ENCODE measurements at regions not wholly inside any gene's neighbourhood (a gene's known extent, or its start where the extent isn't known, plus 50 kb on each side); places are given as distances from the start of the nearest gene placed in this dataset.

GRCh38 chr2:12287220-12287751, 429.4 kb upstream of the TRIB2 start:
- DNase-seq (ENCODE audit: low read depth), result no peak

DNA sequence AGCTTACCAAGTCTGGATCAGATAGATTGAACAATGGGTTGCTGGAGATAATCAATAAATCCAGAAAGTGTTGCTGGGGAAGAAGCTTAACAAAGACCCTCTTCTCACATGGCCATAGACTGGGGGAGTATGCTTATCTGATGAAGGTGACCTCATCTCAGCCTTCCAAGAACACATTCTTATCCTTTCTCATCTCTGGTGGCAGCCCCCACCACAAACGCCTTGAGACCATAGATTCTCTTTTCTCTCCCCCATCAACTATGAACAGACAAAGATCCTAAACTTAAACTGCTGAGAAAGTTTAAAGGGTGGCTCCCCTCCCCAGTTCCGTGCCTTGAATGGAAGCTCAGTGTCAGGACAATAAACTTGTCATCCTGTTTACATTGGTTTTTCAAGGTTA, 428.7 kb upstream of the TRIB2 start:
- no peak for DNase-seq (ENCODE audit: low read depth)

- no peak for DNase-seq (ENCODE audit: low read depth)
These were observed 427.5 kb upstream of the TRIB2 start for GRCh38 chr2:12289120-12289802.

DNA sequence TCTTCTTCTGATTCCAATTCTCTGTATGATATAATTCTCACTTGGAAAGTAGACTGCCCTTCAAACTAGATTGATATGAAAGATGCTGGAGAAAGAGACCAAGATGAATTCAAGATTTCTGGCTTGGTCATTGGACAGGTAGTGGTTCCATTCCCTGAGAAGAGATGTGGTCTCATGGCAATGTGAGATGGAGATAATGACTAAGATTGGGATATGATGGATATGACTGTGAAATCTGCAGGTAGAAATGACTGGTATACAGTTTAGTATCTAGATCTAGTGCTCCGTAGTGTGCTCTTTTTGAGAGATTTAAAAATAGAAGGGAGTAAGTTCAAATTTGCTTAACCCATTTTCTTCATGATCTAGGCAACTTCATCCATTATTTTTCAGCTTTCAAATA, 425.4 kb upstream of the TRIB2 start:
- no peak for DNase-seq (ENCODE audit: low read depth)

DNA sequence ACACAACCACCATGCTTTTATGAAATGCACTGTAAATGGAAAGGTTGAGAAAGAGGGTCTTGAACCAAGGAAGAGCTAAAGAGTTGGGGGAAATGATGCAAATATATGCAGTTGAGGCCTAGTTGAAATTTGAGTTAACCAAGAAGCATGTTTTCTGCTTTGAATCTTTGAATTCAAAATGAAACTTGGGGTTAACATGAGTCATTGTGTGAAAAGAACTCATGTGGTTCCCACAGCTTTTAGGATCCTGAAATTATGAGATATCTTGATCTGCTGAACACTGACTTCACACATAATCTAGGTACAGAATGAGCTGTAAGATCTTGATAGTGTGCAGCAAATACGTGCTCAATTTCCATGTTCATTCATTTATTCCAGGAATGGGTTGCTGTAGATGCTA, 422.9 kb upstream of the TRIB2 start:
- DNase-seq (ENCODE audit: low read depth), result no peak

- no peak for DNase-seq (ENCODE audit: low read depth)
These were observed 420.7 kb upstream of the TRIB2 start for GRCh38 chr2:12295856-12296519.

DNA sequence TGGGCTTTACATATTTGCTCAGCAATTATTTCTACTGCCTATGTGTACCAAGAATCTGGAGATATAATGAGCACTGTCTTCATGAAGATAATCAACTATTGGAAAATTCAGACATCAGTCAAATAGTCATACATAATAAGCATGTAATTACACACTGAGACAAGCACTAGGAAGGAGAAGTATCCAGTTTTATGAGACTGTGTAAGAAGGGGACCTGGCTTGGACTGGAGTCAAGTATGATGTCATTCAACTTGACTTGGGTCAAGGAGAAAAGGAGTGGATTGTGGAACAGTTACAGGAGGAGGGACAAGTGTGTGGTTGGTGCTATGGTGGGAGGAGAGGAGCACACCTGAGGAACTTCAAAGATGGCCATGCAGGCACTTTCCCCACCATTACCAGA, 419.8 kb upstream of the TRIB2 start:
- no peak for DNase-seq (ENCODE audit: low read depth)

- no peak for DNase-seq (ENCODE audit: low read depth)
These were observed 418.4 kb upstream of the TRIB2 start for GRCh38 chr2:12298352-12298751.

- no peak for DNase-seq (ENCODE audit: low read depth)
These were observed 417.3 kb upstream of the TRIB2 start for GRCh38 chr2:12299431-12299830.

DNA sequence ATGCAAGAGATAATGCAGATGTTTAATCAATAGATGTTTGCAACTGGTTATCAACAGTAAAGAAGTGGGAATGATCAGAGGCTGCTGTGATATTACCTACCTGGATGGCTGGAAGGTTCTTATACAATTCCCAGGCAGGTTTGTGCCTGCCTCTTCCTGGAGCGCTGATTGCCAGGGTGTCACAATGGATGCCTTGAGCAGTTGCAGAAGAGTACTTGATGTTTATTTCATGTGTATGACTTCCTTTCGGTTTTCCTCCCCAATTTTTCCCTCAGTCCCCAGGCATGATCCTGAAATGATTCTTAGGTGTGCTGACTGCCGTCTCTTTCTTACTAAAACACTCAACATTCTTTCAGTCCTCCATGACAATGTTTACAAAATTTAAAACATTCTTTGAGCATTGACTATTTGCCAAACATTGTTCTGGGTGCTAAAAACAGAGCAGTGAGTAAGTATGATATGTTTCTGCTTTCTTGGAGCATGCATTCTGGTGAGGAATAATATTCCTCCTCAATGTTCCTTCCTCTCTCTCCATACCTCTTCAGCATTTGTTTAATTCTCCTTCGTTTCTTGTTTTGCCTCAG, 416.6 kb upstream of the TRIB2 start:
- no peak for DNase-seq (ENCODE audit: low read depth)

DNA sequence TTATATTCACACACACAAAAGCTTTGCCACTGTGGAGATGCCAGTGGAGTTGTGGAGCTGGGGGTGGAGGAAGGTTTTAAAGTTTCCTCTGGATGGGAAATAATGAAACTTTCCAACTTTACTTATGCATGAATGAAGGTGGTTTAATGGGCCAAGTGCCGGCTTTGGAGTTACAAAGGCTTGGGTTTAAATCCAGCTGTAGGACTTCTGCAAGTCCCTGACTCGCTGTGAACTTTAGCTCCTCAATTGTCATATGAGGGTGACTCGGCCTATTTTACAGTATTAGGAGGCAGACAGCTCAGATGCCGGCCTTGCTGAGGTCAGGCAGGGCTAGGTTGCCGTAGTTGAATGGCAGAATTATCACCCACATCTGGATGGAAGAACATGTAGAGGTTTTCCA, 415.8 kb upstream of the TRIB2 start:
- DNase-seq (ENCODE audit: low read depth), result no peak

DNA sequence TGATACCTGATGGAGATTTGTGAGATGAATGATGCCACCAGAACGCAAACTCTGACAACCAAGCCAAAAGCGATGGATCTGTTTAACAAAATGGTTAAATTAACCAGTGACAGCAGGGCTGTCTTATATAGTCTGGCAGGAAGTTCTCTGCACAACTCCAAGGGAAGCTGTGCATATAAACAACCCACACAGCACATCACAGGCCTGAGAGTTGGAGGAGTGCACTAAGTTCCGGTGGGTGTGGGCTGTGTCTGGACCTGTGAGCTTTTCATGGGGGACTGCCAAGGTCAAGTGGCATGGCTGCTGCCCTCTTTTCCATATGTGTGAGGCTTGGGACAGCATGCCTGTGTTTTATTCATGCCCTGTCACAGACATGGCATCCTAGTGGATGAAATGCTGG, 414.6 kb upstream of the TRIB2 start:
- no peak for DNase-seq (ENCODE audit: low read depth)

- DNase-seq (ENCODE audit: low read depth), result no peak
These were observed 414.0 kb upstream of the TRIB2 start for GRCh38 chr2:12302691-12303090.

DNA sequence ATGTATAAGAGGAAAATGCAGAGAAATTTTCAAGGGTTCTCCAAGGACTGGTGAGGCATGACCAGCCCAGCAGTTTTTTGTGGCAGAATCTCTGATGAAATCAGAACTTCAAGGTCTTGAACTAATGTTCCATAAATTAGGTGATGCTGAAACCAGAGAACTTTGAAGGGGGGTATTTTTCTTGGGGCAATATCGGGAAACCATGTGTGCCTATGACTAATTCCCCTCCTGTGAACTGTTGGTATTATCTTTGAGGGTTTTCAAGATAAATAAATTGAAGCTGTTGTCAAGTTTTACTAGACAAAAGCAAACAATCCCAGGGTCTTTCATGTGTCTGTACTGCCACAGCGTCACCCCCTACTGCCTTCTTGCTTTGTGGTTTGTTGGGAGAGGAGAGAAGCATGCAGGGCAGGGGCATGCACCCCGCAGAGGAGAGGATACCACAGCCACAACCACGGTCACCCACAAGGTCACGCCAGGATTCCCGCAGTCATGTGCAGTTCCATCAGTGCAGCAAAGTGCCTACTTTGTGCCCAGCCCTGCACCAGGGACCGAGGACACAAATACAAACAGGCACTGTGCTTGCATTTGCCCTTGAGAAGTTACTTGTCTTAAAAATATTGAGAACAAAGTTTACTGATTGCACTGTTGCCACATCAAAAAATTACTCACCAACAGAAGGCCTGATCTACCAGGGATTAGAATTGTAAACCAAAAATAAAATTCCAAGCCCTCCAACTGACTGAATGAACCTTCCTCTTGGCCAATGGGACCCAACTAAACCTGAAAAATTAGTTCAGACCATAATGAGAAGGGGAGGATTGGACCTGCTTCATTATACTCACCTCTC, 413.3 kb upstream of the TRIB2 start:
- DNase-seq (ENCODE audit: low read depth), result peak; percentile 67

DNA sequence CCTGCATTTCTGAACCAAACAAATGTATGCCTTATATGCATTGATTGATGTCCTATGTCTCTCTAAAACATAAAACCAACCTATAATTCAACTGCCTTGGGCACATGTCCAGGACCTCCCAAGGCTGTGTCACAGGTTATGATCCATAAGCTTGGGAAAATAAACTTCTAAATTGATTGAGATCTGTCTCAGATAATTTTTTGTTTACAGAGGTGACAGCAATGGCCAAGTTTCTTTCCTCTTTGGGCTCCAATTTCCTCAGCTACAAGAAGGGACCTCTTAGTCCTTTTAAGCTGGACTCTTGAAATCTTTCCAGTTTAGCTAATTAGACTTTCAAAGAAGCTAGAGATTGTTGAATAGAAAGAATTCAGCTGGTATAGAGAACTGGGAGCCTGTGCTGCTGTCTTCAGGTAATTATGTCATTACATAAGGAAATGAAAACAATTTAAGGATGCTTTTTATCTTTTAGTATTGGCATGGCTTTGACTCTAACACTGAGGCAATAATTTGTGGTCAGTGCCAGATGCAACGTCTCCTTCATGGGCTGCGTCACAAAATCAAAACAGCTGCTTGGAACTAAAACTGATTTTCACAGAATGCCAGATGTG, 412.1 kb upstream of the TRIB2 start:
- DNase-seq (ENCODE audit: low read depth), result no peak

DNA sequence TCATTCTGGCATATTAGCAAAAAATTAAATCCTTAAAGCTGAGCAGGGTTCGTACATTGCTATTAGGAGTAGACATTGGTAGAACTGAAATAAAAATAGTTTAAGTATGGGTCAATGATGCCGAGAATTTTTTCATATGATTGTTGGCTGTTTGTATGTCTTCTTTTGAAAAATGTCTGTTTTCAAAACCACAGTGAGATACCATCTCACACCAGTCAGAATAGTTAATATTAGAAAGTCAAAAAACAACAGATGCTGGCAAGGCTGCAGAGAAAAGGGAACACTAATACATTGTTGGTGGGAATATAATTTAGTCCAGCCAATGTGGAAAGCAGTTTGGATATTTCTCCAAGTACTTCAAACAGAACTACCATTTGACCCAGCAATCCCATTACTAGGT, 410.8 kb upstream of the TRIB2 start:
- DNase-seq (ENCODE audit: low read depth), result no peak

GRCh38 chr2:12310399-12310798, 406.3 kb upstream of the TRIB2 start:
- no peak for DNase-seq (ENCODE audit: low read depth)

DNA sequence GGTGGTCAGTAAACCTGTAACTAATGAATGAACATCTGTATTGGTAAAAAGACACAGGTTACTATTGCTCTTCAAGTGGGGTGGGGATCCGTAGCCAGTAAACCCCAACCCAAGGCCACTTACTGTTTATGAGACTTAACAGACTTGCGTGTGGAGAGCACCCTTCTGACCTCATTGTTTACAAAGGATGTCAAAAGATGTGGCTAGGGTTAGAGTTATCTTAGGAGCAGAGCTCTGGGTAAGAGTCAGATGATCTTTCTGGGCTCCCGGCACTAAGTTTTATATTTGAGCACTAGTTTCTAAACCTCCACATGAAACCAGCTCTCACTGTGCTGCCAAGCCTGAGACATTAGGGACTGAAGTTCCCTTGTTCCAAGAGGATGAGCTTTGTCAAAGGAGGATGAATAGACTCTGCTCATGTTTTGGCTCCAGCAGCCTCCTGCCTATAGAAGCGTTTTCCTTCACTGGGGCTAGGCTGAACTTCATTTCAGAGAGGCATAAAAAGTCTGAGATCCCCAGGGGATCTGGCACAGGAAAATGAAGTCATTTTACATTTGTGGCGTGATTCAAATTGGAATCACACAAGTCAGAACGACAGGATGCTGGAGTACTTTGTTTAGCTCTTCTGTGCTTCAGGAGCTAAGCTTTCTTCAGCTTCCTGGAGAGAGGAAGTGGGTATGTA, 403.1 kb upstream of the TRIB2 start:
- DNase-seq (ENCODE audit: low read depth), result no peak

- no peak for DNase-seq (ENCODE audit: low read depth)
These were observed 402.5 kb upstream of the TRIB2 start for GRCh38 chr2:12314127-12314760.

- DNase-seq (ENCODE audit: low read depth), result no peak
These were observed 401.5 kb upstream of the TRIB2 start for GRCh38 chr2:12315224-12315623.

- DNase-seq (ENCODE audit: low read depth), result no peak
These were observed 400.3 kb upstream of the TRIB2 start for GRCh38 chr2:12316476-12316875.

Measured in HS-27A (cell line).